ENCODE measurements at regions not wholly inside any gene's neighbourhood (a gene's known extent, or its start where the extent isn't known, plus 50 kb on each side); places are given as distances from the start of the nearest gene placed in this dataset.
A peak's percentile ranks its signal among the peaks of the same experiment; 100 is the strongest.
"Not testable (repeated sequence)": the region's sequence is repeated elsewhere in the genome, so short reads cannot be mapped to it uniquely, and the experiment has no call there.

DNA sequence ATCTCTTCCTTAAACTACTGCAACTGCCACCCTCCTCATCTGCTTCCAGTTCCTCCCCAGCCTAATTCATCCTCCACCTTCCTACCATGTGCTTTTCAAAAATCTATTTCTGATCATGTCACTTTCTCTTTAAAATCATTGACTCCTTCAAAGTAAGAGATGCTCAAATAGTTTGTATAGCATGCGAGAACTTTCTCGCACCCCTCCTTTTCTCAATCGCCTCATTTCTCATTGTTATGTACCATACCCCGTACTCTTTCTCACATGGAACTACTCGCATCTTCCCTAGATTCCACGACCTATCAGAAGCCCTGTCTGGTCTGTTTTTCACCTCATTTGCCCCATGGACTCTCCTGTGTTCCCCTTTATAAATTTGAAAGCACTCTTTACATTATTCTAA lies 238.2 kb downstream of the NRIP1 start:
- DNase-seq (ENCODE audit: low read depth), result no peak

GRCh38 chr21:14825514-14825974 lies 239.3 kb downstream of the NRIP1 start:
- DNase-seq (ENCODE audit: low read depth), result no peak

DNA sequence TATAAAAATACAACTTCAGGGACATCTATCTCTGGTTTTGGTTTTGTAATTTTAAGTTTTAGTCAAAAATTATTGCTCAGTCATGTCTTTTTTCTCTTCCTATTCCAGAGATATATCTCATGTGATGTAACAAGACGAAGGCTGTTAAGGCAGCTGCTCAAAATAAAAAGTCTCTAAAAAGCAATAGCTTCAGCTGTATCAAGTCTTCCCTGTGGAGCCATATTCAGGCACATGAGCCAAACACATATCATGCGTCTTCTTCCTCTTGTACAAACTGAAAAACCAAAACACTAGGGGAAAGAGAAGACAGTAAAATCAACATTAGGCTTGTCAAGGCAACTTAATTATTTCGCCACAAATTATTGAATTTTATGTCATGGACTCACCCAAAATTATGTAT lies 240.7 kb downstream of the NRIP1 start:
- DNase-seq (ENCODE audit: low read depth), result no peak

GRCh38 chr21:14817311-14817710 lies 247.5 kb downstream of the NRIP1 start:
- DNase-seq (ENCODE audit: low read depth), result no peak

DNA sequence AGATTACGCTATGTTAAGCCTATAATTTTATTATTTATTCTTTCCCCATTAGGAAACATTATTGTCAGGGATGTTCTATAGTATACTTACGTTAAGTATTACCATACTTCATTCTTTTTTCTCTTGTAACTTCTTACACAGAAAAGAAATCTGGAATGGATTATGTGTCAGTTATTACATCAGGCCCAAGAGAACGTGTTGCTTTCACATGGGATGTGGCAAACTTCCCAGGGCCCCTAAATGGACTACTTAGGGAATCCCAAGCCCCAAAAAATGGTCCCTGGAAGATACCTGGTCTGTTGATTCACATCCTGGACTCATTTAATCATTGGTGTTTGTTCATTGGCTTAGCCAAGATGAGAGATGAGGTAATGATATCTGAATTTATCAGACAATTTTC lies 249.8 kb downstream of the NRIP1 start:
- no peak for DNase-seq (ENCODE audit: low read depth)

DNA sequence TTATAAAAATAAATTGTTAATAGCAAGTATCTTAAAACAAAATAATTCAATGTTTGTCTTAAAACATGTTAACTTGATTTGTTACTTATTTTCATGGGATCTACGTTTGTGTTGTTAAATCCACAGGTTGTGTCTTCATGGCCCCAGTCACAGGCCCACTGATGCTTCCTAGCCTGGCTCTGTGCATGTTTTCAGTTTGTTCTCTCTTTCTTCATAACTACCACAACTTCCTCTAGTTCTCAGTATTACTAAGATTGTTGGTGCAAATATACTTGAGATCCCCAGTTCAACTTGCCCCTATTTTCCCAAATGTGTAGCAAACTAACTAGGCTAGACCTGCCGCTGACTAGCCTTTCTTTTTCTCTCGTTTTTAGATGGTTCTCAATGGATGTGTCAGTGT lies 250.5 kb downstream of the NRIP1 start:
- no peak for DNase-seq (ENCODE audit: low read depth)

DNA sequence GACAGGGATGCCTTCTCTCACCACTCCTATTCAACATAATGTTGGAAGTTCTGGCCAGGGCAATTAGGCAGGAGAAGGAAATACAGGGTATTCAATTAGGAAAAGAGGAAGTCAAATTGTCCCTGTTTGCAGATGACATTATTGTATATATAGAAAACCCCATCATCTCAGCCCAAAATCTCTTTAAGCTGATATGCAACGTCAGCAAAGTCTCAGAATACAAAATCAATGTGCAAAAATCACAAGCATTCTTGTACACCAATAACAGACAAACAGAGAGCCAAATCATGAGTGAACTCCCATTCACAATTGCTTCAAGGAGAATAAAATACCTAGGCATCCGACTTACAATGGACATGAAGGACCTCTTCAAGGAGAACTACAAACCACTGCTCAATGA lies 258.1 kb upstream of the SAMSN1 start:
- DNase-seq (ENCODE audit: low read depth), result not testable (repeated sequence)

- no peak for DNase-seq (ENCODE audit: low read depth)
These were observed 251.4 kb upstream of the SAMSN1 start for GRCh38 chr21:14797543-14797942.

DNA sequence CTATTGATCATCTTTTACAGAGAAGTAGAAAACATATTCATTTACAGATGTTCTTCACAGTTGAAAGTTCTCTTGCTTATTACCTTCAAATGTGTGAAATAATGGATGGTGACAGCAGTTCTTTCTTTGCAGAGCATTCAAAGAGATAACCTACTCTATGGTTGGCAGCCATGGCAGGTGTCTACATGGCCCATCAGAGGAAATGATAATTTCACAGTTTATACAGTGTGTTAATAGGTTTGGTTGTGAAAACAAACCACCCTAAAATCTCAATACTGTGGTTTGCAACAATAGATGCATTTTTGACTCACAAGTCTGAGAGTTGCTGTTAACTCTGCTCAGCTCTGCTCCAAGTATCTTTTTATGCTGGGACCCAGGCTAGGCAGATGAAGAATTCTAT lies 241.2 kb upstream of the SAMSN1 start:
- no peak for DNase-seq (ENCODE audit: low read depth)

- no peak for DNase-seq (ENCODE audit: low read depth)
These were observed 239.6 kb upstream of the SAMSN1 start for GRCh38 chr21:14785679-14786078.

GRCh38 chr21:14773777-14774345 lies 227.7 kb upstream of the SAMSN1 start:
- peak; percentile 9 for DNase-seq (ENCODE audit: low read depth)

- no peak for DNase-seq (ENCODE audit: low read depth)
These were observed 225.5 kb upstream of the SAMSN1 start for GRCh38 chr21:14771593-14771992.

DNA sequence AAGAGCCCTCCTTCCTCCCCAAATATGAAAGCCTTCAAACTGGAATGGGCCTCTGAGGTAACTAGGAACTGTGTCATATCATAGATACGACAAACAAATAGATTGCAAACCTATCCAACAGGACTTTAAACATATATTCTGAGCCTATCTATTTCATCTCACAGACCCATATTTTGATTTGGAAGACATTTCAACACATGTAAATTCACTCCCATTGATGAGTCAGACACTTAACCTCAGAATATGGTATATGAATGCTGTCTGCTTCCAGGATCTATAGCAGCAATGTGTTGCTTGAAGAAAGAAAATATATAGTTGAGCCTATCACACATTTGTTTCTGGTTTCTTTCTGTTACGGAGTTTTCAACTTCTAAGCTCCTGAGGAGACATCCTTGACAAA lies 221.9 kb upstream of the SAMSN1 start:
- no peak for DNase-seq (ENCODE audit: low read depth)

DNA sequence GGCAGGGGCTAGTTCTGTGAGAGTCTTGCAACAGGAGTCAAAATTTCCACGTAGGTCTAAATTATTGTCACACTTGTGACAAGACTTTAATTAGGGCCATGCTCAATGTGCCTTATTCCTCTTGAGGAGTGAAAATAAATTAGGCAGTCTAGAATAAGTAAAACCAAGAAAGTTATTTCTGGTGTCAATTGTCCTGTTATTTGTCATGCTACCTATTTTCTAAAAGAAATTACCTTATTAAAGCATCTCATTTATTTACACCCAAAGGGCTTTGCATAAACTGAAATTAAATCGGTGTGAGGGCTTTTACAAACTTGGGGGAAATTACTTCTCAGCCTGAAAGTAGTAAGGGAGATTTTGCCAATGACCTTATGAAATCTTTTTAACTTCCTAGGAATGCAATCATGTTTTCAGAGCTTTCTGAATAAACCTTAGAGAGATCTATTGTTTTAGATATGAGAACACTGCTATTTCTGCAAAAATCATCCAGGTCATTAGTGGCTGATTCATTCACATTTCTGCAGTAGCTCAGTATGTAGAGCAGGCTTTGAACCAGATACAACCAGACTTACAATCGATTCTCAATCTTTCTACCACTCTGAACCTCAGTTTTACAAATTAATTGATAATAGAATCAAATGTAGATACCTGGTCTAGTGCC lies 221.2 kb upstream of the SAMSN1 start:
- DNase-seq (ENCODE audit: low read depth), result no peak

GRCh38 chr21:14766241-14766640 lies 220.1 kb upstream of the SAMSN1 start:
- no peak for DNase-seq (ENCODE audit: low read depth)

- no peak for DNase-seq (ENCODE audit: low read depth)
These were observed 217.6 kb upstream of the SAMSN1 start for GRCh38 chr21:14763695-14764064.

- DNase-seq (ENCODE audit: low read depth), result no peak
These were observed 216.9 kb upstream of the SAMSN1 start for GRCh38 chr21:14762734-14763694.

GRCh38 chr21:14762327-14762726 lies 216.2 kb upstream of the SAMSN1 start:
- no peak for DNase-seq (ENCODE audit: low read depth)

- no peak for DNase-seq (ENCODE audit: low read depth)
These were observed 213.2 kb upstream of the SAMSN1 start for GRCh38 chr21:14759285-14759684.

- DNase-seq (ENCODE audit: low read depth), result no peak
These were observed 212.7 kb upstream of the SAMSN1 start for GRCh38 chr21:14758849-14759248.

DNA sequence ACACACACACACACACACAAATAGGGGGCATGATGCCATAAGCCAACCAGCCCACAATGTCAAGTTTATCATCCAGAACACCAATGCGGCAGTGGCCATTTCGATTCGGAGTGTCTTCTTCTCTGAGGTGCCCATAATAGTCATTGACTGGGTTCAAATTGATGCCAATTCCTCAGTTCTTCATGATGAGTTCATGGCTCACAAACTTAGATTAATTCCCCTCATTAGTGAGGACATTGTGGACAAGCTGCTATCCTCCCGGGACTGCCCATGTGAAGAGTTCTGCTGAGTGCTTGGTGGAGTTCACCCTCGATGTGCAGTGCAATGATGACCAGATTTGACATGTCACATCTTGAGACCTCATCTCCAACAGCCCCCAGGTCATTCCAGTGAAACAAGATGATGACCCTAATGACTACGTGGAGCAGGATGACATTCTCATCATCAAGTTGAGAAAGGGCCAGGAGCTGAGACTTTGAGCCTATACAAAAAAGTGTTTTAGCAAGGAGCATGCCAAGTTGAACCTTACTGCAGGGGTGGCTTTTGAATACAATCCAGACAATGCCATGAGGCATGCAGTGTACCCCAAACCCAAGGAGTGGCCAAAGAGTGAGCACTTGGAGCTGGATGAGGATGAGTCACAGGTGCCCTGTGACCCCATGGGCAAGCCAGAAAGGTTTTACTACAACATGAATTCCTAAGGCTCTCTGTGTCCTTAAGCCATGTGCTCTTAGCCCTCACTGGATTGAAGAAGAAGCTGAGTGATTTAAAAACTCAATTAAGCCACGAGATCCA lies 211.6 kb upstream of the SAMSN1 start:
- no peak for DNase-seq (ENCODE audit: low read depth)

GRCh38 chr21:14755086-14755485 lies 209.0 kb upstream of the SAMSN1 start:
- no peak for DNase-seq (ENCODE audit: low read depth)
